Testis (tissue), 2 donors: ENCODE measurements at regions not wholly inside any gene's neighbourhood (a gene's known extent, or its start where the extent isn't known, plus 50 kb on each side); places are given as distances from the start of the nearest gene placed in this dataset.

Experiments used
- DNase-seq: peaks from one replicate; pipeline ENCODE4 v3.0.0-alpha.2; 2019
- H3K27ac ChIP-seq, 2 donors: fragments of 200-600 bp; sonication (generic); one replicate each; pipeline ENCODE4 v1.5.1; 2019
- H3K27me3 ChIP-seq: fragments of 200-600 bp; sonication (generic); one replicate; pipeline ENCODE4 v1.5.1; 2019
- H3K36me3 ChIP-seq: fragments of 200-600 bp; sonication (generic); one replicate; pipeline ENCODE4 v1.5.1; 2017; ENCODE audit warnings: low read depth; ENCODE audit errors: missing control alignments
- H3K4me1 ChIP-seq: fragments of 200-600 bp; sonication (generic); one replicate; pipeline ENCODE4 v1.5.1; 2019
- H3K4me3 ChIP-seq, 2 donors: fragments of 200-600 bp; sonication (generic); one replicate each; pipeline ENCODE4 v1.5.1; 2017 to 2019
- H3K9me3 ChIP-seq: fragments of 200-600 bp; sonication (generic); one replicate; pipeline ENCODE4 v1.5.1; 2017
- CTCF ChIP-seq, 3 experiments: fragments of 450-650 bp in 2 of 3; fragments of 200-600 bp in 1 of 3; sonication (generic) in 1 of 3; IDR thresholded peaks; one replicate each; pipeline ENCODE4 v1.5.1; 2016 to 2019; ENCODE audit warnings: antibody characterized with exemption in 3 of 3, mild to moderate bottlenecking in 2 of 3, moderate library complexity in 1 of 3
- POLR2A ChIP-seq: fragments of 450-650 bp; IDR thresholded peaks from one replicate; pipeline ENCODE4 v1.6.1; 2017; ENCODE audit warnings: antibody characterized with exemption, mild to moderate bottlenecking, moderate library complexity
- WGBS, 2 donors: methylation state at CpG; one replicate each; pipeline ENCODE4 v1.1.5; 2018; 5-methylcytosine and 5-hydroxymethylcytosine counted together
- intact Hi-C: fragments of 100-400 bp; cut with DNase I; formaldehyde crosslinking; loops from one replicate; pipeline ENCODE4 v1.15.1; 2023; ENCODE audit warnings: low total_unique reads

GRCh38 chr6:112592159-112592558 is 245.0 kb downstream of the RFPL4B start:
- H3K4me3 ChIP-seq, result no peak overlapping the region
- H3K27ac ChIP-seq, result no peak overlapping the region
- DNase-seq, result no peak
- no peaks in the 10 kb centered on the region for H3K27me3 ChIP-seq
- H3K9me3 ChIP-seq, result no peaks in the 10 kb centered on the region
- no peak for TF ChIP-seq CTCF (IDR thresholded peaks at IDR 0.05)
- TF ChIP-seq POLR2A, result no peak
- H3K36me3 ChIP-seq, result no peaks in the 10 kb centered on the region
- H3K4me1 ChIP-seq, result no peaks in the 10 kb centered on the region
- intact Hi-C loops, result no loop called here

- no peak overlapping the region for H3K27ac ChIP-seq
- WGBS, 2 donors, result 76 to 83% methylated on average over 2 of the region's 2 CpGs
- no peak for TF ChIP-seq POLR2A
- TF ChIP-seq CTCF (IDR thresholded peaks at IDR 0.05), result no peak
These were observed 247.9 kb downstream of the RFPL4B start for GRCh38 chr6:112594886-112595594.

GRCh38 chr6:112595841-112596240 is 248.7 kb downstream of the RFPL4B start:
- 94 to 97% methylated on average over 2 of the region's 2 CpGs for WGBS, 2 donors
- intact Hi-C loops, result no loop called here
- no peaks in the 10 kb centered on the region for H3K4me1 ChIP-seq
- H3K4me3 ChIP-seq, result no peak overlapping the region
- no peak overlapping the region for H3K27ac ChIP-seq
- TF ChIP-seq POLR2A (no peak), CTCF (IDR thresholded peaks at IDR 0.05) (no peak)
- H3K36me3 ChIP-seq, result no peaks in the 10 kb centered on the region
- no peaks in the 10 kb centered on the region for H3K27me3 ChIP-seq
- H3K9me3 ChIP-seq, result no peaks in the 10 kb centered on the region
- DNase-seq, result no peak

More at GRCh38 chr6:112594886-112595594, 247.9 kb downstream of the RFPL4B start:
- intact Hi-C loops, result no loop called here
- Histone ChIP-seq H3K36me3 (no peaks in the 10 kb centered on the region), H3K27me3 (no peaks in the 10 kb centered on the region), H3K9me3 (no peaks in the 10 kb centered on the region), H3K4me3 (no peak overlapping the region), H3K4me1 (no peaks in the 10 kb centered on the region)
- DNase-seq, result no peak

- no peak for DNase-seq
- no peak overlapping the region for H3K4me3 ChIP-seq
- TF ChIP-seq POLR2A (no peak), CTCF (IDR thresholded peaks at IDR 0.05) (no peak)
- intact Hi-C loops, result no loop called here
- no peak overlapping the region for H3K27ac ChIP-seq
- WGBS, 2 donors, result 83 to 98% methylated on average over 1 of the region's 1 CpG
- H3K9me3 ChIP-seq, result no peaks in the 10 kb centered on the region
- H3K36me3 ChIP-seq, result no peaks in the 10 kb centered on the region
- H3K4me1 ChIP-seq, result no peaks in the 10 kb centered on the region
- no peaks in the 10 kb centered on the region for H3K27me3 ChIP-seq
These were observed 250.0 kb downstream of the RFPL4B start for GRCh38 chr6:112597176-112597575.

- intact Hi-C loops, result no loop called here
- TF ChIP-seq CTCF (IDR thresholded peaks at IDR 0.05) (no peak), POLR2A (no peak)
- no peak overlapping the region for H3K27ac ChIP-seq
- H3K4me1 ChIP-seq, result no peaks in the 10 kb centered on the region
- H3K9me3 ChIP-seq, result no peaks in the 10 kb centered on the region
- DNase-seq, result no peak
- WGBS, 2 donors, result 84 to 90% methylated on average over 3 of the region's 3 CpGs
- H3K27me3 ChIP-seq, result no peaks in the 10 kb centered on the region
- no peaks in the 10 kb centered on the region for H3K36me3 ChIP-seq
- no peak overlapping the region for H3K4me3 ChIP-seq
These were observed 253.0 kb downstream of the RFPL4B start for GRCh38 chr6:112600168-112600567.
